ENCODE measurements at regions not wholly inside any gene's neighbourhood (a gene's known extent, or its start where the extent isn't known, plus 50 kb on each side); places are given as distances from the start of the nearest gene placed in this dataset.

GRCh38 chr12:24230061-24230701 lies 280.7 kb upstream of the SOX5 start (continued):
- no peak for TF ChIP-seq TERF1 (CRISPR knock-in tag; IDR thresholded peaks at IDR 0.05)

GRCh38 chr12:24229031-24229700 lies 279.7 kb upstream of the SOX5 start:
- H2AFZ ChIP-seq (ENCODE audit: low read length): no peak overlapping the region
- no peak overlapping the region for H3K4me3 ChIP-seq (replicated peaks in 1 of 3; ENCODE audit: insufficient read depth in 1 of 3, low read depth in 2 of 3, low read length in 3 of 3)
- in situ Hi-C loops (cut with HindIII; ENCODE audit: extremely low pct_ligation_motif_present, low pct_unique_long_range_greater_than_20kb): no loop called here
- no TSS peak for BruUV-seq (replicated peaks)
- no peak overlapping the region for H3K9ac ChIP-seq (ENCODE audit: insufficient read depth, low read depth, low read length)
- peaks cover 6% of the 10 kb centered on the region; the same call in 1 of the 2 replicates for H3K4me1 ChIP-seq (ENCODE audit: insufficient read depth, low read length)
- ChIA-PET POLR2A (no interaction called here), CTCF (ENCODE audit: low intra/inter-chr PET ratio, low total read pairs) (no interaction called here)
- 59% methylated on average over 9 of the region's 9 CpGs for WGBS (ENCODE audit: low lambda C conversion rate)
- H3K27ac ChIP-seq (ENCODE audit: extremely low read length, insufficient read depth, low read length): no peak overlapping the region
- H3K36me3 ChIP-seq (replicated peaks in 1 of 2; ENCODE audit: control insufficient read depth in 1 of 2, insufficient read depth in 2 of 2, low read length in 2 of 2): no peaks in the 10 kb centered on the region
- H4K20me1 ChIP-seq (ENCODE audit: insufficient read depth, low read length): no peaks in the 10 kb centered on the region
- ATAC-seq (no peak), FAIRE-seq (no peak), DNase-seq (ENCODE audit: low spot score) (no peak)
- TF ChIP-seq ZNF503 (CRISPR knock-in tag; IDR thresholded peaks at IDR 0.05) (no peak), CHD4 (IDR thresholded peaks at IDR 0.05; ENCODE audit: borderline replicate concordance, low read length) (no peak), PAX8 (CRISPR knock-in tag; IDR thresholded peaks at IDR 0.05; ENCODE audit: borderline replicate concordance) (no peak)
- intact Hi-C loops (cut with micrococcal nuclease; ENCODE audit: unreplicated experiment): no loop called here
- peaks cover 0 to 8% of the 10 kb centered on the region in 2 experiments; a peak in 3 of 5 replicates for H3K27me3 ChIP-seq (ENCODE audit: control insufficient read depth in 1 of 2, insufficient read depth in 2 of 2, low read length in 2 of 2)
- no peaks in the 10 kb centered on the region for H3K79me2 ChIP-seq (ENCODE audit: insufficient read depth, low read length)
- no peaks in the 10 kb centered on the region for H3K9me3 ChIP-seq (ENCODE audit: low read length)
- no peak overlapping the region for H3K4me2 ChIP-seq (ENCODE audit: low read depth, low read length)

Measured in HepG2 (cell line).